ENCODE measurements at regions not wholly inside any gene's neighbourhood (a gene's known extent, or its start where the extent isn't known, plus 50 kb on each side); places are given as distances from the start of the nearest gene placed in this dataset.

GRCh38 chr1:191739544-191739943, 418.7 kb upstream of the RGS18 start:
- TF ChIP-seq CTCF (IDR thresholded peaks at IDR 0.05; ENCODE audit: low read depth, low read length, poor library complexity, severe bottlenecking) (no peak), EZH2phosphoT487 (IDR thresholded peaks at IDR 0.05; ENCODE audit: borderline replicate concordance, low read length) (no peak)
